CMK (cell line): ENCODE measurements at regions not wholly inside any gene's neighbourhood (a gene's known extent, or its start where the extent isn't known, plus 50 kb on each side); places are given as distances from the start of the nearest gene placed in this dataset.

ENCODE experiments used
- DNase-seq: peaks from one replicate; pipeline ENCODE4 v3.0.0-alpha.2; 2010; ENCODE audit warnings: low read depth

DNA sequence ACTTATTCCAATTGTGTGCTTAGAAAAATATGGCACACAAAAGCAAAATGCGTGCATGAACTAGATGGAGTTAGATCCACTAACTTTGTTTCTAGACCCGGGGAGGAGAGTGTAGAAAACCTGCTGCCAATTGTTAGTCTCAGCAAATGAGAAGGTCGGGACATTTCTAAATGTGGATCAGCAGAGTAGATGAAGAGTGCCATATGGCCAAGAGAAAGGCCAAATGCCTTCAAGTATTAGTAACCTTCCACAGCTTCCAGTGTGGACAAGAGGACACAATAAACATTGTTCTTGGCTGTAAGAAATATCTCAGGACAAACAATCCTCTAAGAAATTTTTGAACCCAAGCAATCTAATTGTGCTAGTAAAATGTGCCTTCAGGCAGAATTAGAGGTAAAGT is 690.3 kb downstream of the REEP3 start:
- no peak for DNase-seq

DNA sequence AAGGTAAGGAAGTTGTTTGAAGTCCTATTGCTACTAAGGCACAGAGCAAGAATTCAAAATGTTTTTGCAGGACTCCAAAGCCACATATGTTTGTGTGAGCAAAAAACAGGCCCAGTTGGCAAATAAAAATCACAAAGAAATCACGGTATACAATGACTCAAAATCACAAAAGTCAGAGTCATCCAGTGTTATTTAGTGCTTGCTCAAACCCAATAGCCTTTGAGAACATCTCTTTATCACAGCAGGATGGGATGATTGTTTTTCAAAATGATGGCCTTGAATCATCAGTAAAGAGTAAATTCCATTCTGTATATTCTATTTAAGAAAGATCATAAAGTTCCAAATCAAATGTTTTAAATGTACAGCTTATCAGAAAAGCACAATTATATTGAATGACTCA is 693.9 kb downstream of the REEP3 start:
- no peak for DNase-seq

DNA sequence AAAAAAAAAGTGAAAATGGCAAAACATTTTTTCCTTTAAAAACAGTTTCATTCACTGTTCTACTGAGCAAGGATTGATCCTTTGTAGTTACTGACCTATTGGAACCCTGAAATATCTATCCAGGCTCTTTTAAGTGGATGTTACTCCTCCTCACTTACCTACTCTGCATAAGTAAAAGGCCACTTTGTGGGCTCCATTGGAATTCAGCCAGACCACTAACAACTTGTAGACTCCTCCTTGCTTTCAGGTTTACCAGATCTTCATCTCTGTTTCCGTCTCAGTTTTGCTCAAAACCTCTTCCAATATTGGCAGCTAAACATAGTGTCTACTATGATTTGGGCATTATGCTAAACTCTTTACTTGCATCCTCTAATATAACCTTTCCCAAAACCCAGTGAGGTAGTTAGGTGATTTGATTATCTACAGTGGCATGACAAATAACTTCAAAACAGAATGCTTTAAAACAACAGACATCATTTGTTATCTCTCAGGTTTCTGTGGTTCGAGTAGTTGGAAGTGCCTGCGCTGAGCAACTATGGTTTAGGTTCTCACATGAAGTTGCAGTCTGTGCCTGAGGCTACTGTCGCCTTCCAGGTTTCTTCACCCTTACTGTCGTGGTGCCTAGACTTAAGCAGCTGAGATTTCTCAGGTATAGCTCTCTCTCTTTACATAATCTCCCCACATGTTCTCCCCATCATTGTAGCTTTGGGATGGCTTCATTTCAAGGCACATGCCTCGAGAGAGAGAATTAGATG is 698.2 kb downstream of the REEP3 start:
- no peak for DNase-seq

GRCh38 chr10:64234489-64234888 is 713.3 kb downstream of the REEP3 start:
- DNase-seq: no peak

GRCh38 chr10:64257704-64258103 is 736.5 kb downstream of the REEP3 start:
- no peak for DNase-seq

GRCh38 chr10:64261092-64261491 is 739.9 kb downstream of the REEP3 start:
- DNase-seq: no peak

- no peak for DNase-seq
These were observed 740.5 kb downstream of the REEP3 start for GRCh38 chr10:64261676-64262075.

DNA sequence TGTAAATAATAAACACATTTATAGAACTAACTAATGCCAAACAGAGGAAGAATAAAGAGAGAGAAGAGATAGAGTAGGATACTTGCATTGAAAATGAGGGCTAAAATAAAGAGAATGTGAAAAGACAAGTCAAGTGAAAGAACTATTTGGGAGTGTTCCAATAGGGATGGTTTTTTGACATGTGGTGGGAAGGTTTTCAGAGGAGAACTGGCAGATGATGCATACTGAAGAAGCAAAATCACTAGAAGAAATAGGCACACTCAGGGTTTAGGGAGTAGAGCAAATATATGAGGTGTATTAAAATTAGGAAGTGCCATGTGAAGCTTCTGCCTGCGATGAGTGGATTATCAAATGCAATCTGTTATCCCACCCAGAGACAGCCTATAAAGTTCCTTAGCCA is 744.8 kb downstream of the REEP3 start:
- DNase-seq: no peak

DNA sequence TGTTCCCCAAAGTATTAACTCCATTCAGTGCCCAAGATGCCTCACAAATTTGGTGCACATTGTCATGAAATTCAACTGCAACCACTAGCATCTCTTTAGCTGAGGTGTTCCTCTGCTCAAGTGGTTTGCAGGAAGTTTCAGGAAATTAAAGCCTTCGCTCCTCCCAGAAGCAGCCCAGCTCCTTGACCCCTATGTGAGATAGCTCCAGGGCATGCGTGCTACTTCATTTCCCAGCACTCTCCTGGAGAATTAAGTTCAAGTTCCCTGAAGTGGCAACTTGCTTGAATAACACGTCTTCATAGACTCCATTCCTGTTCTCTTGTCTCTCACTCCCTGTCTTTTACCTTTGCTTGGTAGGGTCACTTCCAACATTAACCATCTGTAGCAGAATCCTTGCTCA is 750.3 kb downstream of the REEP3 start:
- no peak for DNase-seq

GRCh38 chr10:64271983-64272382 is 750.8 kb downstream of the REEP3 start:
- DNase-seq: no peak

DNA sequence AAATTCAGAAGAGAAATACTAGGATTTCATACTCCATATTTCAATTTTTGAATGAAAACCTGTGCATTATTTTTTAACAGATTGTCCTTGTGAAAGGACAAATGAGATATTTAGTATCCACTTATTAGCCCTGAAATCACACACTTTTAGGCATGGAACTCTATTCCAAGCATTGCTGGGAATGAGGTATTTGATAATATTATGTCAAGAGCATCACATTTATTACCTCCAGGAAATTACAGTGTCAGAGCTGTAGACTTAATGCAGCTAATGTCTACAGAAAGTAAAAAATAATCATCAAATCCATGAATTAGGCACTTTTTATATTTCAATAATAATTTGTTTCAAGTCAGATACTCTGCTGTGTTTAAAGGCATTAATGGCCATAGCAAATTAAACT is 753.8 kb downstream of the REEP3 start:
- no peak for DNase-seq

DNA sequence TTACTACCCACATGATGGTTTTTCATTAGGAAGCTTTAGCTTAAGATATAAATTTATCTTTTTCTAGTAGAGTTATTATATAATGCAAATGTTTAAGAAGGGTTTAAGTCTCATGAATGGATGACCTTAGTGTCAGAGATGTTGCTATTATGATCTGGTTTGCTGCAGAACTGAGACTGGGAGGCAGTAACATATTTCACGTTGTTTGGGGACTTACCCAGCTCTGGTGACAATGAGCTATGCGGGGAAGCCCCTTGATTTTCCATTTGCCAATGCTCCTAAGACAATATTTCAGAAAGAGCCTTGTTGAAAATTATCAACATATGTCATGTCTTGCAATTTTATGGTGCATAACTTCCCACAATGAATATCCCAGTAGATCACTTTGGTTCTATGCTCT is 754.6 kb downstream of the REEP3 start:
- no peak for DNase-seq

DNA sequence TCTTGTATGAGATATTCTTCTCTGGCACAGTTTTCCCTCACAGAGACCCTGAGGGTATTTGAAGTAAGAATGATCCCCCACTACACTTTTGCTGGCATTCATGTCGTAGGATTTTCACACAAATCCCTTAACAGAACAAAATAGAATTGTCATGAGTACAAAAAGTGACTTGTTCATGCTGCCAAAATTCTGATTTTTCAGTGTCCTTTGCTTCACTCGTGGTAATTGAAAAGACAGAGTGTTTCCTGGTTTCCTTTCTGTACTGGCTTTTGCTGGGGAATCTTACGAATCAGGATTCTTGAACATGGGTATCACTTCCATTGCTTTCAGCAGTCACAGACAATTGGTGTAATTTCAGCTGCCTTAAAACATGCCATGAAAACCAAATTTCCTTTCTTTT is 756.3 kb downstream of the REEP3 start:
- DNase-seq: no peak

- DNase-seq: no peak
These were observed 762.4 kb downstream of the REEP3 start for GRCh38 chr10:64283621-64284020.

GRCh38 chr10:64286533-64286932 is 765.3 kb downstream of the REEP3 start:
- no peak for DNase-seq

GRCh38 chr10:64288404-64288803 is 767.2 kb downstream of the REEP3 start:
- no peak for DNase-seq

DNA sequence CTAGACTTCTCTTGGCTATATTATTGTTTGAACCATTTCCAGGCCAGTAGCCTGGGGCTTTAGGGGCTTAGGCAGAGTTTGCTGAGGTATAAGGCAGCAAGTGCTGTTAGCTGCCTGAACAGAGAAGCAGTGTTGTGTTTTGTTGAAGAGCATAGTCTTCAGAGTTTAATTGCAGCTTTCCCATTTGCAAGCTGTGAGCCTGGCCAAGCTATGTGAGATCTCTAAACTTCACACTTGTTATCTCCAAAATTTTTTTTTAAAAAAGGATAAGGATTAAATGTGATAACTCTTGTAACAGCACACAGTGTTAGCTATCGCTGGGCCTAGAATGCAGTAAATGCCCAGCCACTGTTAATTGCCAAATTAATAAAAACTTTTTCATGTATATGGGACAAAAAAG is 782.4 kb downstream of the REEP3 start:
- no peak for DNase-seq

DNA sequence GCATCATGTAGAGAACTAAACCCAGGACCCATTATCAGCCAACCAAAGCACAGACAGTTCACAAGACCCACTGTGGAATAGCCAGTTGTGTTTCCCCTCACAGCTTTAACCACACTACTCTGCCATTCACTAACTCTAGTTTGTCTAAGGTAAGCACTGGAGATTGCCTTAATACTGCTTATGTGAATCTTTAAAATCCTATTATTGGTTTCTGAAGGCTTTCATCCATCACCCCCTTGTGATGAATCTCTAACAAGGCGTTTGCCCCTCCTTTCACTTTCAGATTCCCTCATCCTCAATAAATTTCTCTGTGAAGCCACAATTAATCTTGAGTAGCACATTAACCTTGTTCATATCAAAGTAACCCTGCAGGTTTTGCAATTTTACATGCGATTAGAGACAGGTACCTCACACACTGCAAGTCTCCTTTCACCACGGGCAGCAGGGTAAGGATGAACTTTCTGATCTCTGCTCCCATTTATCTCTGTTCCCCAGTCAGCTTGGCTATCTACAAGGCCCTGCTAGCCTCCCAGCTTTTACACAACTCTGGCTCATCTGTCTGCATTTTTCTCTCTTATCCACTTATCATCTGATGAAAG is 785.6 kb downstream of the REEP3 start:
- no peak for DNase-seq

GRCh38 chr10:64312876-64313275 is 791.7 kb downstream of the REEP3 start:
- no peak for DNase-seq

DNA sequence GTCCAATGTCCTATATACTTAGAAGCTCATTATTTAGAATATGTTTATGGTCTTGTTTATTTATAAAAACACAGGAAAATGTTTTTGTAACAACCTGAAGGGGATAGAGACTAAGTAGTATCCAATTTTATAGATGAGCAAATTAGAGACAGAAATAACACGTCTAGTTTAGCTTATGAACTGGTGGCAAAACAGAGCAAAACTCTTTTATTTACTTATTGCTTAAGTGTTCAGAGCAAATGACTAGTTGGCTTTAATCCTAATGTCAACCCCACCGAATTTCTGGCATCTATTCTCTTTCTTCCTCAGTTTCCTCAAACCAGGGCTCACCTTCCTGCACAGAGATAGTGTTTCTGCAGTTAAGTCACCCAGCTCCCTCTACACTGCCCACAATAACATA is 792.8 kb downstream of the REEP3 start:
- DNase-seq: no peak

GRCh38 chr10:64316416-64316815 is 795.2 kb downstream of the REEP3 start:
- DNase-seq: no peak

- DNase-seq: no peak
These were observed 795.6 kb downstream of the REEP3 start for GRCh38 chr10:64316833-64317232.

DNA sequence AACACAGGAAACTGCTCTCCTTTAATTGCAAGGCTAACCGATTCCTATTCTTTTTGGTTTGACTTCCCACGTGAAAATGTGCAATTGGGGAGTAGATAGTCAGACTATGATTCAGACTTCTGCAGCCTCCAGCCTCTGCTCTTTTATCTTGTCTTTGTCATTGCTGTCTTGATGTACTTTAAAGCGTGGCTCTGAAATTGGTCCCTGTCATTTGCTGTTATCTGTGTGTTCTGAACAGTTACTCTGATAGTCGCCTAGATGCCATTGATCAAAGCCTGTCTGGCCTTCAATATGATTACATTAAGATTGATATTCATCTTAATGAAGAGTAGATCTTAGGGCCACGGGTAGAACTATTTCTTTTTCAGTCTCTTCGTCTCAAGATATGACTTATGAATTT is 799.2 kb downstream of the REEP3 start:
- DNase-seq: no peak

- DNase-seq: no peak
These were observed 808.3 kb downstream of the REEP3 start for GRCh38 chr10:64329510-64329909.
